ENCODE measurements at regions not wholly inside any gene's neighbourhood (a gene's known extent, or its start where the extent isn't known, plus 50 kb on each side); places are given as distances from the start of the nearest gene placed in this dataset.
"Not testable (repeated sequence)": the region's sequence is repeated elsewhere in the genome, so short reads cannot be mapped to it uniquely, and the experiment has no call there.

- Histone ChIP-seq H3K4me2 (ENCODE audit: low read length) (no peak overlapping the region), H3K4me1 (ENCODE audit: control insufficient read depth, insufficient read depth, low read length) (no peaks in the 10 kb centered on the region), H3K9me3 (replicated peaks; ENCODE audit: low read length) (no peaks in the 10 kb centered on the region), H3K9ac (ENCODE audit: low read depth, low read length) (no peak overlapping the region), H3K36me3 (ENCODE audit: insufficient read depth, low read length) (no peaks in the 10 kb centered on the region), H3K27me3 (ENCODE audit: control insufficient read depth, insufficient read depth, low read length) (no peaks in the 10 kb centered on the region), H3K4me3 (ENCODE audit: low read length) (no peak overlapping the region)
Observed at GRCh38 chrX:140157143-140157542, 191.8 kb upstream of the CXorf66 start.

DNA sequence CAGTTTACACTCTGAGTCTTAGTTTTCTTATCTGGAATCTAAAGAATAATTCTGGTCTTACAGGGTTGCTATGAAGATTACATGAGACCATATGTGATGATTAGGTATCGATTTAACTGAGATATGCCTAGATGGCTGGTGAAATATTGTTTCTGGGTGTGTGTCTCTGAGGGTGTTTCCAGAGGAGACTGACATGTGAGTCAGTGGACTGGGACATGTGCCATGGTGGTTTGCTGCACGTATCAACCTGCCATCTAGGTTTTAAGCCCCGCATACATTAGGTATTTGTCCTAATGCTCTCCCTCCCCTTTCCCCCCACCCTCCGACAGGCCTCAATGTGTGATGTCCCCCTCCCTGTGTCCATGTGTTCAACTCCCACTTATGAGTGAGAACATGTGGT lies 186.0 kb upstream of the CXorf66 start:
- Histone ChIP-seq H3K27me3 (ENCODE audit: control insufficient read depth, insufficient read depth, low read length) (no peaks in the 10 kb centered on the region), H3K4me2 (ENCODE audit: low read length) (no peak overlapping the region), H3K9ac (ENCODE audit: low read depth, low read length) (no peak overlapping the region), H3K4me3 (ENCODE audit: low read length) (no peak overlapping the region), H3K9me3 (replicated peaks; ENCODE audit: low read length) (no peaks in the 10 kb centered on the region), H3K4me1 (ENCODE audit: control insufficient read depth, insufficient read depth, low read length) (no peaks in the 10 kb centered on the region), H3K36me3 (ENCODE audit: insufficient read depth, low read length) (no peaks in the 10 kb centered on the region)

GRCh38 chrX:140149761-140150160 lies 184.4 kb upstream of the CXorf66 start:
- Histone ChIP-seq H3K4me3 (ENCODE audit: low read length) (no peak overlapping the region), H3K9me3 (replicated peaks; ENCODE audit: low read length) (no peaks in the 10 kb centered on the region), H3K9ac (ENCODE audit: low read depth, low read length) (no peak overlapping the region), H3K4me2 (ENCODE audit: low read length) (no peak overlapping the region), H3K4me1 (ENCODE audit: control insufficient read depth, insufficient read depth, low read length) (no peaks in the 10 kb centered on the region), H3K36me3 (ENCODE audit: insufficient read depth, low read length) (no peaks in the 10 kb centered on the region), H3K27me3 (ENCODE audit: control insufficient read depth, insufficient read depth, low read length) (no peaks in the 10 kb centered on the region)

- Histone ChIP-seq H3K4me2 (ENCODE audit: low read length) (no peak overlapping the region), H3K36me3 (ENCODE audit: insufficient read depth, low read length) (no peaks in the 10 kb centered on the region), H3K4me3 (ENCODE audit: low read length) (no peak overlapping the region), H3K9me3 (replicated peaks; ENCODE audit: low read length) (no peaks in the 10 kb centered on the region), H3K27me3 (ENCODE audit: control insufficient read depth, insufficient read depth, low read length) (peaks cover 3% of the 10 kb centered on the region), H3K9ac (ENCODE audit: low read depth, low read length) (no peak overlapping the region), H3K4me1 (ENCODE audit: control insufficient read depth, insufficient read depth, low read length) (no peaks in the 10 kb centered on the region)
Observed at GRCh38 chrX:140141444-140142029, 176.2 kb upstream of the CXorf66 start.

DNA sequence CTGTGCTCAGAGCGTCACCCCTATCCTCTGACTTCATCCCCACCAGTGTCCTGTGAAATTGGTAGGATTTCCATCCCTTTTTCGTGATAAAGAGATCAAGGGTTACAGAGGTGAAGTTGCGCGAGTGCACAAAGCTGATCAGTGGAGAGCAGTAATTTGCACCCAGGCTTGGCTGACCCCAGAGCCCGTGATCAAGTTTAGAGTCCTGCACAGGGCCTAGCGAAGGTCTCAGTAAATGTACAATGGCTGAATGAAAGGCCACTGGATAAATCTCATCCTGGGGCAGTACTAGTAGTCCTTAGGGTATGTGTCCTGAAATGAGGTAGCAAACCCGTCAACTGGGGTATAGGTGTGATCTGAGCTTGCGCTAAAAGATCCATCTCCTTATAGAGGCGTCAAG lies 173.2 kb upstream of the CXorf66 start:
- H3K9me3 ChIP-seq (replicated peaks; ENCODE audit: low read length); H3K36me3 ChIP-seq (ENCODE audit: insufficient read depth, low read length); H3K9ac ChIP-seq (ENCODE audit: low read depth, low read length); H3K4me3 ChIP-seq (ENCODE audit: low read length); H3K4me2 ChIP-seq (ENCODE audit: low read length); H3K4me1 ChIP-seq (ENCODE audit: control insufficient read depth, insufficient read depth, low read length); H3K27me3 ChIP-seq (ENCODE audit: control insufficient read depth, insufficient read depth, low read length): not testable (repeated sequence)

DNA sequence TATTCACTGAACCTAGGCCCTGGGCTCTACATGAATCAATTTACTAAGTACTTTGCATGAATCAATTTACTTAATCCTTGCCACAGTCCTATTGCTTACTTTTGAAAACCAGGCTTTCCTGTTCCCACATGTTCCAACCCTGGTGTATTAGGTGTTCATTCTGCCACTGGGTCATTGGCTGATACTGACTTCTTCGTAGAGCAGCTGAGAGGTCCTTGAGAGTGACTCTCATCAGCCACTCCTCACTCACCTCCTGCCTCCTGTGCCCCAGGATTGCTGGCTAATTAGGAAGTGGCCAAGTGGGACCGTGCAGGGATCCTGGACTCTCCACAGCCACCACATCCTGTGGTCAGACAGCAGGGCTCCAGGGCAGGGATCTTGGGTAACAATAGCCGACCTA lies 172.7 kb upstream of the CXorf66 start:
- H3K4me3 ChIP-seq (ENCODE audit: low read length); H3K9me3 ChIP-seq (replicated peaks; ENCODE audit: low read length); H3K27me3 ChIP-seq (ENCODE audit: control insufficient read depth, insufficient read depth, low read length); H3K9ac ChIP-seq (ENCODE audit: low read depth, low read length); H3K36me3 ChIP-seq (ENCODE audit: insufficient read depth, low read length); H3K4me2 ChIP-seq (ENCODE audit: low read length); H3K4me1 ChIP-seq (ENCODE audit: control insufficient read depth, insufficient read depth, low read length): not testable (repeated sequence)

GRCh38 chrX:140132937-140133336 lies 167.6 kb upstream of the CXorf66 start:
- no peak overlapping the region for H3K4me2 ChIP-seq (ENCODE audit: low read length)
- no peaks in the 10 kb centered on the region for H3K4me1 ChIP-seq (ENCODE audit: control insufficient read depth, insufficient read depth, low read length)
- no peak overlapping the region for H3K9ac ChIP-seq (ENCODE audit: low read depth, low read length)
- no peak overlapping the region for H3K4me3 ChIP-seq (ENCODE audit: low read length)
- H3K9me3 ChIP-seq (replicated peaks; ENCODE audit: low read length) = no peaks in the 10 kb centered on the region
- H3K27me3 ChIP-seq (ENCODE audit: control insufficient read depth, insufficient read depth, low read length) = no peaks in the 10 kb centered on the region
- H3K36me3 ChIP-seq (ENCODE audit: insufficient read depth, low read length) = no peaks in the 10 kb centered on the region

DNA sequence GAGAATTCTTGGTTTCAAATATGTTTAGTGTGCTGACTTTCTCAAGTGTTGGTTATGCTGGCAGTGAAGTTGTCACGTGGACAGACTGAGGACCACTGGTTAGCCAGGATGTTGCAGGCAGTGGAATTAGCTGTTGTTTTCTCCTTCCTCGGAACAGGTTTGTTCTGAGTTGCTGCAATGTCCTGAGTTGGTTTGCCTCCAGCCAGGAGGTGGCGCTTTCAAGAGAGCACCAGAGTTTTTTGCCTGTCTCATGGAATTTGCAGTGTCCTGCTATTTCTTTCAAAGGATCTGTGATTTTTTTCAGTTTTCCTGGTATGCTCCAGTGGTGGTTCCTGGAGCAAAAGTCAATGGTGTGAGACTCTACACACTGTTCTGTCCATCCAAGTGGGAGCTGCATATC lies 158.1 kb upstream of the CXorf66 start:
- no peaks in the 10 kb centered on the region for H3K27me3 ChIP-seq (ENCODE audit: control insufficient read depth, insufficient read depth, low read length)
- no peaks in the 10 kb centered on the region for H3K4me1 ChIP-seq (ENCODE audit: control insufficient read depth, insufficient read depth, low read length)
- H3K4me2 ChIP-seq (ENCODE audit: low read length) = no peak overlapping the region
- H3K36me3 ChIP-seq (ENCODE audit: insufficient read depth, low read length) = no peaks in the 10 kb centered on the region
- H3K4me3 ChIP-seq (ENCODE audit: low read length) = no peak overlapping the region
- H3K9me3 ChIP-seq (replicated peaks; ENCODE audit: low read length) = no peaks in the 10 kb centered on the region
- no peak overlapping the region for H3K9ac ChIP-seq (ENCODE audit: low read depth, low read length)

DNA sequence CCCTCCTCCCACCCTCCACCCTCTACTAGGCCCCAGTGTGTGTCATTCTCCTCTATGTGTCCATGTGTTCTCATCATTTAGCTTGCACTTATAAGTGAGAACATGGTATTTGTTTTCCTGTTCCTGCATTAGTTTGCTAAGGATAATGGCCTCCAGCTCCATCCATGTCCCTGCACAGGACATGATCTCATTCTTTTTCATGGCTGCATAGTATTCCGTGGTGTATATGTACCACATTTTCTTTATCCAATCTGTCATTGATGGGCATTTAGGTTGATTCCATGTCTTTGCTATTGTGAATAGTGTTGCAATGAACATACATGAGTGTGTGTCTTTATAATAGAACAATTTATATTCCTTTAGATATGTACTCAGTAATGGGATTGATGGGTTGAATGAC lies 148.7 kb upstream of the CXorf66 start:
- not testable (repeated sequence) for H3K9ac ChIP-seq (ENCODE audit: low read depth, low read length)

DNA sequence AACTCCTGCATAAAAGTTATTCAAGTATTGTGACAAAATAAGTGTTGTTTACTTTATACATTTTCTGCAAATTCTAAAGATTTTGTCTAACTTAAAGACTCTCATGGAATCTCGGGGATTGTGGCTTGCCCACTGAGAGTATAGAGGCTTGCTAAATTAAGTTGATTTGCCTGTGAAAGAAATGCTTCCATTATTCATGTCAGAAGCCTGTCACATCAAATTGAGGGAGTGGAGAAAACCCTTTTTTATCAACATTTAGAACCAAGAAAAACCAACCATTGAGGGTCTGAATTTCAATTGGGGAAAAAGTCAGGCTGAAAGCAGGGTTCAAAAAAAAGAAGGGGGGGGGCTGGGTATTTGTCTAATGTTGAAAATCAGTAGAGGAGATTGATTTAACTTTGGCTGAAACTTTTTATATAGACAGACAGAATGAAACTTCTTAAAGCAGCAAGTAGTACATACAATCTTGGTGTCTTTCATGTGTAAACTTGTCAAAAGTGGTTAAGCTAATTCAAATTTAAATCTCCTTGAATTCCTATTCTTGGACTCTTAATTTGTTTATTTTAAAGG lies 144.8 kb upstream of the CXorf66 start:
- H3K4me1 ChIP-seq (ENCODE audit: control insufficient read depth, insufficient read depth, low read length) = no peaks in the 10 kb centered on the region
- no peaks in the 10 kb centered on the region for H3K36me3 ChIP-seq (ENCODE audit: insufficient read depth, low read length)
- H3K27me3 ChIP-seq (ENCODE audit: control insufficient read depth, insufficient read depth, low read length) = no peaks in the 10 kb centered on the region
- H3K4me2 ChIP-seq (ENCODE audit: low read length) = no peak overlapping the region
- no peak overlapping the region for H3K4me3 ChIP-seq (ENCODE audit: low read length)
- H3K9ac ChIP-seq (ENCODE audit: low read depth, low read length) = no peak overlapping the region
- no peaks in the 10 kb centered on the region for H3K9me3 ChIP-seq (replicated peaks; ENCODE audit: low read length)

More for the DNA sequence above, 148.7 kb upstream of the CXorf66 start:
- H3K4me1 ChIP-seq (ENCODE audit: control insufficient read depth, insufficient read depth, low read length); H3K36me3 ChIP-seq (ENCODE audit: insufficient read depth, low read length); H3K9me3 ChIP-seq (replicated peaks; ENCODE audit: low read length); H3K27me3 ChIP-seq (ENCODE audit: control insufficient read depth, insufficient read depth, low read length); H3K4me3 ChIP-seq (ENCODE audit: low read length); H3K4me2 ChIP-seq (ENCODE audit: low read length): not testable (repeated sequence)

- no peak overlapping the region for H3K9ac ChIP-seq (ENCODE audit: low read depth, low read length)
- H3K4me1 ChIP-seq (ENCODE audit: control insufficient read depth, insufficient read depth, low read length) = no peaks in the 10 kb centered on the region
- H3K9me3 ChIP-seq (replicated peaks; ENCODE audit: low read length) = no peaks in the 10 kb centered on the region
- no peaks in the 10 kb centered on the region for H3K36me3 ChIP-seq (ENCODE audit: insufficient read depth, low read length)
- H3K4me3 ChIP-seq (ENCODE audit: low read length) = no peak overlapping the region
- no peak overlapping the region for H3K4me2 ChIP-seq (ENCODE audit: low read length)
- no peaks in the 10 kb centered on the region for H3K27me3 ChIP-seq (ENCODE audit: control insufficient read depth, insufficient read depth, low read length)
Observed at GRCh38 chrX:140104760-140105159, 139.4 kb upstream of the CXorf66 start.

GRCh38 chrX:140099221-140099620 lies 133.9 kb upstream of the CXorf66 start:
- H3K4me1 ChIP-seq (ENCODE audit: control insufficient read depth, insufficient read depth, low read length) = no peaks in the 10 kb centered on the region
- H3K9ac ChIP-seq (ENCODE audit: low read depth, low read length) = no peak overlapping the region
- H3K4me2 ChIP-seq (ENCODE audit: low read length) = no peak overlapping the region
- H3K9me3 ChIP-seq (replicated peaks; ENCODE audit: low read length) = no peaks in the 10 kb centered on the region
- no peak overlapping the region for H3K4me3 ChIP-seq (ENCODE audit: low read length)
- no peaks in the 10 kb centered on the region for H3K36me3 ChIP-seq (ENCODE audit: insufficient read depth, low read length)
- no peaks in the 10 kb centered on the region for H3K27me3 ChIP-seq (ENCODE audit: control insufficient read depth, insufficient read depth, low read length)

Data from skeletal muscle satellite cell (primary cell).